ENCODE measurements at regions not wholly inside any gene's neighbourhood (a gene's known extent, or its start where the extent isn't known, plus 50 kb on each side); places are given as distances from the start of the nearest gene placed in this dataset.

DNA sequence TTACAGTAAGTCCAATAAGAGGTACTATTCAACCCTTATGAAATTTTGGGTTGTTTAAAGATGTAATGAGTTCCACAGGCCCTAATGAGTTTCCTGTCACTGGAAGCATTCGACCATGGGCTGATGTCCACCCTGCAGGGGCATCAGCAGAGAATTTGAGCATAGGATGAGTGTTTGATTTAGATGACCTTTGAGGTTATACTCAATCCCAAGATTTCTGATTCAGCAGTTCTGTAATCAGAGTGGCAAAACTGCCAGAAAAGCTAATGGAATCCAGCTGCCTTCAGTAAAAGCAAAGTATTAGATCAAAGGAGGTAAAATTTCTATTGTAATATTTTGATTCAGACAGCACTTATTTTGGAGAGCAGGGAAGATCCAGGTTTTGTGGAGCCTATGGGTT is 68.3 kb downstream of the COX7C start:
- TF ChIP-seq, protein P1, sequence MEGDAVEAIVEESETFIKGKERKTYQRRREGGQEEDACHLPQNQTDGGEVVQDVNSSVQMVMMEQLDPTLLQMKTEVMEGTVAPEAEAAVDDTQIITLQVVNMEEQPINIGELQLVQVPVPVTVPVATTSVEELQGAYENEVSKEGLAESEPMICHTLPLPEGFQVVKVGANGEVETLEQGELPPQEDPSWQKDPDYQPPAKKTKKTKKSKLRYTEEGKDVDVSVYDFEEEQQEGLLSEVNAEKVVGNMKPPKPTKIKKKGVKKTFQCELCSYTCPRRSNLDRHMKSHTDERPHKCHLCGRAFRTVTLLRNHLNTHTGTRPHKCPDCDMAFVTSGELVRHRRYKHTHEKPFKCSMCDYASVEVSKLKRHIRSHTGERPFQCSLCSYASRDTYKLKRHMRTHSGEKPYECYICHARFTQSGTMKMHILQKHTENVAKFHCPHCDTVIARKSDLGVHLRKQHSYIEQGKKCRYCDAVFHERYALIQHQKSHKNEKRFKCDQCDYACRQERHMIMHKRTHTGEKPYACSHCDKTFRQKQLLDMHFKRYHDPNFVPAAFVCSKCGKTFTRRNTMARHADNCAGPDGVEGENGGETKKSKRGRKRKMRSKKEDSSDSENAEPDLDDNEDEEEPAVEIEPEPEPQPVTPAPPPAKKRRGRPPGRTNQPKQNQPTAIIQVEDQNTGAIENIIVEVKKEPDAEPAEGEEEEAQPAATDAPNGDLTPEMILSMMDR (IDR thresholded peaks at IDR 0.05) = no peak
- no peak for TF ChIP-seq POLR2A (IDR thresholded peaks at IDR 0.05)

Data from lower leg skin (tissue), 3 donors.